IMR-90 (cell line): ENCODE measurements at regions not wholly inside any gene's neighbourhood (a gene's known extent, or its start where the extent isn't known, plus 50 kb on each side); places are given as distances from the start of the nearest gene placed in this dataset.

ENCODE experiments used
- ATAC-seq: fragments of 200-7000 bp; cut with Tn5 transposase; 2 replicates; pipeline ENCODE4 v1.9.1; 2020; ENCODE audit warnings: low read depth, mild to moderate bottlenecking, moderate library complexity
- BruUV-seq: library from RNA; stranded (reverse); fragments of 400-500 nt; replicated peaks from 2 replicates; lab custom pipeline; 2021; lab: Mats Ljungman, UMichigan
- CTCF ChIA-PET: fragments of 300-600 bp; formaldehyde crosslinking; extraction: SDS; loops from one replicate; lab custom pipeline; 2021; ENCODE audit warnings: antibody characterized with exemption; lab: Yijun Ruan, JAX
- POLR2A ChIA-PET: fragments of 300-600 bp; sonication (Branson Sonifier 250); formaldehyde crosslinking; loops from one replicate; lab custom pipeline; 2022; ENCODE audit warnings: antibody characterized with exemption; ENCODE audit not compliant: unreplicated experiment; lab: Charles Lee
- DNase-seq: peaks from one replicate; pipeline ENCODE4 v3.0.0; 2013
- H2AFZ ChIP-seq: replicated peaks from 2 replicates; pipeline ENCODE3; 2013; ENCODE audit warnings: low read length, mild to moderate bottlenecking; ENCODE audit not compliant: poor library complexity
- H2AK5ac ChIP-seq: 2 replicates; pipeline ENCODE4 v1.6.1; 2013; ENCODE audit warnings: low read depth, low read length, inconsistent platforms
- H2AK9ac ChIP-seq: replicated peaks from 2 replicates; pipeline ENCODE3; 2013; ENCODE audit warnings: mild to moderate bottlenecking, low read depth, low read length, moderate library complexity; ENCODE audit not compliant: poor library complexity
- H2BK120ac ChIP-seq: 2 replicates; pipeline ENCODE4 v1.6.1; 2013; ENCODE audit warnings: low read depth, low read length, inconsistent platforms
- H2BK15ac ChIP-seq: 3 replicates; pipeline ENCODE4 v1.6.1; 2013; ENCODE audit warnings: low read depth, low read length, inconsistent platforms
- H2BK20ac ChIP-seq: 2 replicates; pipeline ENCODE4 v1.6.1; 2013; ENCODE audit warnings: low read depth, mild to moderate bottlenecking, inconsistent platforms, low read length, moderate library complexity
- H2BK5ac ChIP-seq: 2 replicates; pipeline ENCODE4 v1.6.1; 2013; ENCODE audit warnings: mild to moderate bottlenecking, low read depth, low read length, inconsistent platforms; ENCODE audit not compliant: poor library complexity, severe bottlenecking
- H3K14ac ChIP-seq: replicated peaks from 2 replicates; pipeline ENCODE4 v1.6.1; 2013; ENCODE audit warnings: low read depth, low read length, inconsistent platforms
- H3K18ac ChIP-seq: 2 replicates; pipeline ENCODE4 v1.6.1; 2013; ENCODE audit warnings: low read depth, low read length, control low read depth
- H3K23ac ChIP-seq: 2 replicates; pipeline ENCODE4 v1.6.1; 2013; ENCODE audit warnings: low read depth, low read length, inconsistent platforms
- H3K27ac ChIP-seq: 2 replicates; pipeline ENCODE4 v1.5.1; 2013; ENCODE audit warnings: mild to moderate bottlenecking, control low read depth, low read length; ENCODE audit not compliant: insufficient read depth
- H3K27me3 ChIP-seq: 2 replicates; pipeline ENCODE4 v1.6.1; 2013; ENCODE audit warnings: low read length; ENCODE audit not compliant: control insufficient read depth, insufficient read depth
- H3K36me3 ChIP-seq: 2 replicates; pipeline ENCODE4 v1.6.1; 2013; ENCODE audit warnings: low read length, mixed read lengths; ENCODE audit not compliant: control insufficient read depth, insufficient read depth
- H3K4ac ChIP-seq: 2 replicates; pipeline ENCODE4 v1.6.1; 2013; ENCODE audit warnings: low read depth, low read length, inconsistent platforms
- H3K4me1 ChIP-seq: 2 replicates; pipeline ENCODE4 v1.6.1; 2013; ENCODE audit warnings: low read length, mixed read lengths; ENCODE audit not compliant: control insufficient read depth, insufficient read depth
- H3K4me2 ChIP-seq: 2 replicates; pipeline ENCODE4 v1.6.1; 2013; ENCODE audit warnings: low read depth, mild to moderate bottlenecking, control low read depth, low read length, moderate library complexity
- H3K4me3 ChIP-seq: 2 replicates; pipeline ENCODE4 v1.5.1; 2013; ENCODE audit warnings: low read depth, mild to moderate bottlenecking, control low read depth, low read length, moderate library complexity; ENCODE audit not compliant: insufficient read depth
- H3K56ac ChIP-seq: 2 replicates; pipeline ENCODE4 v1.6.1; 2013; ENCODE audit warnings: low read length, inconsistent platforms; ENCODE audit not compliant: insufficient read depth; ENCODE audit errors: extremely low read depth
- H3K79me1 ChIP-seq, 2 experiments: 2 replicates each; pipeline ENCODE4 v1.6.1; 2013; ENCODE audit warnings: low read length in 2 of 2, inconsistent platforms in 1 of 2, low read depth in 1 of 2
- H3K9ac ChIP-seq: 2 replicates; pipeline ENCODE4 v1.6.1; 2013; ENCODE audit warnings: low read depth, low read length, control low read depth
- H3K9me1 ChIP-seq: 2 replicates; pipeline ENCODE4 v1.6.1; 2013; ENCODE audit warnings: low read length, inconsistent platforms; ENCODE audit not compliant: insufficient read depth
- H3K9me3 ChIP-seq: 2 replicates; pipeline ENCODE4 v1.6.1; 2013; ENCODE audit warnings: low read length; ENCODE audit not compliant: control insufficient read depth, insufficient read depth
- H4K20me1 ChIP-seq: 2 replicates; pipeline ENCODE4 v1.6.1; 2013; ENCODE audit warnings: low read length, inconsistent platforms; ENCODE audit not compliant: insufficient read depth
- H4K5ac ChIP-seq: 2 replicates; pipeline ENCODE4 v1.6.1; 2013; ENCODE audit warnings: mild to moderate bottlenecking, low read depth, low read length, control low read depth
- H4K8ac ChIP-seq, 2 experiments: 2 replicates each; pipeline ENCODE4 v1.6.1; 2013; ENCODE audit warnings: low read depth in 2 of 2, low read length in 2 of 2, control low read depth in 1 of 2, inconsistent platforms in 1 of 2
- H4K91ac ChIP-seq: 2 replicates; pipeline ENCODE4 v1.6.1; 2013; ENCODE audit warnings: low read depth, low read length, inconsistent platforms; ENCODE audit not compliant: insufficient read depth
- CTCF ChIP-seq: conservative IDR thresholded peaks from 2 replicates; pipeline ENCODE4 v1.5.1; 2012; ENCODE audit warnings: mild to moderate bottlenecking, low read depth, low read length, improper control_type of control experiment
- ELK1 ChIP-seq: fragments of 150-350 bp; IDR thresholded peaks from 2 replicates; pipeline ENCODE4 v1.6.1; 2016; ENCODE audit warnings: low read depth, mild to moderate bottlenecking, low read length, moderate library complexity, borderline replicate concordance
- MAZ ChIP-seq: IDR thresholded peaks from 2 replicates; pipeline ENCODE4 v1.6.1; 2012; ENCODE audit warnings: low read depth, mild to moderate bottlenecking, low read length, improper control_type of control experiment, moderate library complexity, borderline replicate concordance
- MXI1 ChIP-seq: IDR thresholded peaks from 2 replicates; pipeline ENCODE4 v1.6.1; 2012; ENCODE audit warnings: low read depth, mild to moderate bottlenecking, low read length, moderate library complexity, borderline replicate concordance
- SMC3 ChIP-seq: fragments of 150-350 bp; IDR thresholded peaks from 2 replicates; pipeline ENCODE4 v1.6.1; 2016; ENCODE audit warnings: low read depth, mild to moderate bottlenecking, antibody characterized with exemption, low read length, moderate library complexity
- USF2 ChIP-seq: fragments of 150-350 bp; IDR thresholded peaks from 2 replicates; pipeline ENCODE4 v1.6.1; 2017; ENCODE audit warnings: mild to moderate bottlenecking, antibody characterized with exemption, low read length, low read depth
- WGBS, 2 experiments: methylation state at CpG; one replicate each; pipeline versions ENCODE4 v1.1.5 to v1.1.7; 2013; ENCODE audit warnings: missing lambda C conversion rate in 2 of 2; ENCODE audit not compliant: insufficient read length in 1 of 2; ENCODE audit errors: extremely low coverage in 2 of 2; 5-methylcytosine and 5-hydroxymethylcytosine counted together
- dilution Hi-C: fragments of 300-500 bp; cut with HindIII; formaldehyde crosslinking; loops from one replicate; pipeline ENCODE4 v1.14.3; 2018; ENCODE audit warnings: low sequenced_read_pairs; ENCODE audit not compliant: unreplicated experiment
- in situ Hi-C: fragments of 300-500 bp; cut with MboI; formaldehyde crosslinking; loops from 3 replicates; pipeline ENCODE4 v1.14.3; 2019; ENCODE audit warnings: low sequenced_read_pairs, inconsistent platforms, mixed read lengths
- intact Hi-C: fragments of 100-400 bp; cut with micrococcal nuclease; formaldehyde crosslinking; loops from 2 replicates; pipeline ENCODE4 v1.10.0; 2022

GRCh38 chr18:75491361-75491760, 63.9 kb upstream of the SMIM21 start:
- Histone ChIP-seq H3K9ac (no peak overlapping the region), H2BK20ac (peak overlapping the region; percentile 54), H4K91ac (peak overlapping the region; percentile 61), H3K23ac (no peak overlapping the region), H4K8ac (peak overlapping the region in 1 of 2 experiments; percentile 46; a peak in 1 of 4 replicates), H3K27ac (no peak overlapping the region), H4K20me1 (no peaks in the 10 kb centered on the region), H3K27me3 (no peaks in the 10 kb centered on the region), H3K79me1 (no peaks in the 10 kb centered on the region), H3K56ac (no peak overlapping the region), H3K4me1 (peaks cover 11% of the 10 kb centered on the region), H3K9me1 (peaks cover 2% of the 10 kb centered on the region; the same call in 1 of the 2 replicates), H2BK15ac (0 out of 3 replicates have a peak overlapping the region, but pooled peaks have one; percentile 15), H3K18ac (0 out of 2 replicates have a peak overlapping the region, but pooled peaks have one; percentile 46), H3K9me3 (no peaks in the 10 kb centered on the region), H3K36me3 (no peaks in the 10 kb centered on the region), H3K4ac (peak overlapping the region; percentile 51), H2BK5ac (no peak overlapping the region), H3K14ac (peak overlapping the region; percentile 17; the same call in 1 of the 2 replicates), H3K4me3 (no peak overlapping the region), H4K5ac (peak overlapping the region; percentile 41; the same call in 1 of the 2 replicates), H2AK9ac (no peak overlapping the region), H2BK120ac (peak overlapping the region; percentile 68), H3K4me2 (no peak overlapping the region), H2AFZ (no peak overlapping the region), H2AK5ac (peak overlapping the region; percentile 54; the same call in 1 of the 2 replicates)
- CTCF ChIA-PET = interaction anchor here (0.6 kb wide), 1 partner anchor 365 kb away, joined by 3 read pairs; no protein-coding TSS in a partner anchor
- TF ChIP-seq MXI1 = no peak
- no peak for TF ChIP-seq USF2
- no peak for TF ChIP-seq MAZ
- TF ChIP-seq CTCF = no peak
- TF ChIP-seq SMC3 = no peak
- TF ChIP-seq ELK1 = no peak
- POLR2A ChIA-PET = no interaction called here
- dilution Hi-C loops = no loop called here
- ATAC-seq (no peak), DNase-seq (no peak)
- no TSS peak for BruUV-seq
- intact Hi-C loops = no loop called here
- WGBS, 2 experiments = no CpG with 5 or more reads among the region's 5 CpGs
- in situ Hi-C loops = loop anchor here (25.0 kb wide), 1 partner anchor 871 kb away; no protein-coding TSS in a partner anchor
